ENCODE measurements at regions not wholly inside any gene's neighbourhood (a gene's known extent, or its start where the extent isn't known, plus 50 kb on each side); places are given as distances from the start of the nearest gene placed in this dataset.

DNA sequence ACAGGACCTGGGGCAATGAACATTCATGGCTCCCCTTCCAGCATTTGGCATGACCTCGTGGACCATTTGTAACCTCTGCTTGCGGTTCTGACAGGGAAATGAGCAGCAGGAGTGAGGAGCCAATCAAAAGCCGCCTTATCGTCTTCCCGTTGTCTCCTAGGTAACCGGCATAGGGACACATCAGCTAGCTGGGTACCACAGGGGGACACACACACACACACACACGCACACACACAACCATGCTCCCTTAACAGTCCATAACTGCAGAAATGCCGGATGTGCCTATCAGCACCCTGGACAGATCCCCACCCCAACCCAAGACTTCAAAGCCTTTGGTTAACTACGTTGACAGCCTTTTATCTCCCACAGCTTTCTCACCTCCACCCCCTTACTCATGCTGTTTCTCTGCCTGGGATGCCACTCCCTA, 53.4 kb upstream of the CCDC174 start (continued):
- TF ChIP-seq, protein P1, sequence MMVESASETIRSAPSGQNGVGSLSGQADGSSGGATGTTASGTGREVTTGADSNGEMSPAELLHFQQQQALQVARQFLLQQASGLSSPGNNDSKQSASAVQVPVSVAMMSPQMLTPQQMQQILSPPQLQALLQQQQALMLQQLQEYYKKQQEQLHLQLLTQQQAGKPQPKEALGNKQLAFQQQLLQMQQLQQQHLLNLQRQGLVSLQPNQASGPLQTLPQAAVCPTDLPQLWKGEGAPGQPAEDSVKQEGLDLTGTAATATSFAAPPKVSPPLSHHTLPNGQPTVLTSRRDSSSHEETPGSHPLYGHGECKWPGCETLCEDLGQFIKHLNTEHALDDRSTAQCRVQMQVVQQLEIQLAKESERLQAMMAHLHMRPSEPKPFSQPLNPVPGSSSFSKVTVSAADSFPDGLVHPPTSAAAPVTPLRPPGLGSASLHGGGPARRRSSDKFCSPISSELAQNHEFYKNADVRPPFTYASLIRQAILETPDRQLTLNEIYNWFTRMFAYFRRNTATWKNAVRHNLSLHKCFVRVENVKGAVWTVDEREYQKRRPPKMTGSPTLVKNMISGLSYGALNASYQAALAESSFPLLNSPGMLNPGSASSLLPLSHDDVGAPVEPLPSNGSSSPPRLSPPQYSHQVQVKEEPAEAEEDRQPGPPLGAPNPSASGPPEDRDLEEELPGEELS (CRISPR knock-in tag; IDR thresholded peaks at IDR 0.05; ENCODE audit: borderline replicate concordance): 0 out of 2 replicates have a peak, but pooled peaks have one; percentile 59
- TF ChIP-seq ETV1 (tag; conservative IDR thresholded peaks at IDR 0.05; ENCODE audit: low read depth) (peak; percentile 82), HSF4 (CRISPR knock-in tag; IDR thresholded peaks at IDR 0.05; ENCODE audit: borderline replicate concordance) (no peak), COPS2 (conservative IDR thresholded peaks at IDR 0.05) (no peak), DNMT1 (IDR thresholded peaks at IDR 0.05) (no peak), ELF1 (tag; IDR thresholded peaks at IDR 0.05) (0 out of 2 replicates have a peak, but pooled peaks have one; percentile 7), POLR2G (IDR thresholded peaks at IDR 0.05; ENCODE audit: low read depth, low read length) (no peak)
- TF ChIP-seq, protein P2, sequence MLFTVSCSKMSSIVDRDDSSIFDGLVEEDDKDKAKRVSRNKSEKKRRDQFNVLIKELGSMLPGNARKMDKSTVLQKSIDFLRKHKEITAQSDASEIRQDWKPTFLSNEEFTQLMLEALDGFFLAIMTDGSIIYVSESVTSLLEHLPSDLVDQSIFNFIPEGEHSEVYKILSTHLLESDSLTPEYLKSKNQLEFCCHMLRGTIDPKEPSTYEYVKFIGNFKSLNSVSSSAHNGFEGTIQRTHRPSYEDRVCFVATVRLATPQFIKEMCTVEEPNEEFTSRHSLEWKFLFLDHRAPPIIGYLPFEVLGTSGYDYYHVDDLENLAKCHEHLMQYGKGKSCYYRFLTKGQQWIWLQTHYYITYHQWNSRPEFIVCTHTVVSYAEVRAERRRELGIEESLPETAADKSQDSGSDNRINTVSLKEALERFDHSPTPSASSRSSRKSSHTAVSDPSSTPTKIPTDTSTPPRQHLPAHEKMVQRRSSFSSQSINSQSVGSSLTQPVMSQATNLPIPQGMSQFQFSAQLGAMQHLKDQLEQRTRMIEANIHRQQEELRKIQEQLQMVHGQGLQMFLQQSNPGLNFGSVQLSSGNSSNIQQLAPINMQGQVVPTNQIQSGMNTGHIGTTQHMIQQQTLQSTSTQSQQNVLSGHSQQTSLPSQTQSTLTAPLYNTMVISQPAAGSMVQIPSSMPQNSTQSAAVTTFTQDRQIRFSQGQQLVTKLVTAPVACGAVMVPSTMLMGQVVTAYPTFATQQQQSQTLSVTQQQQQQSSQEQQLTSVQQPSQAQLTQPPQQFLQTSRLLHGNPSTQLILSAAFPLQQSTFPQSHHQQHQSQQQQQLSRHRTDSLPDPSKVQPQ (CRISPR knock-in tag; IDR thresholded peaks at IDR 0.05; ENCODE audit: borderline replicate concordance): no peak
- TF ChIP-seq, protein P3, sequence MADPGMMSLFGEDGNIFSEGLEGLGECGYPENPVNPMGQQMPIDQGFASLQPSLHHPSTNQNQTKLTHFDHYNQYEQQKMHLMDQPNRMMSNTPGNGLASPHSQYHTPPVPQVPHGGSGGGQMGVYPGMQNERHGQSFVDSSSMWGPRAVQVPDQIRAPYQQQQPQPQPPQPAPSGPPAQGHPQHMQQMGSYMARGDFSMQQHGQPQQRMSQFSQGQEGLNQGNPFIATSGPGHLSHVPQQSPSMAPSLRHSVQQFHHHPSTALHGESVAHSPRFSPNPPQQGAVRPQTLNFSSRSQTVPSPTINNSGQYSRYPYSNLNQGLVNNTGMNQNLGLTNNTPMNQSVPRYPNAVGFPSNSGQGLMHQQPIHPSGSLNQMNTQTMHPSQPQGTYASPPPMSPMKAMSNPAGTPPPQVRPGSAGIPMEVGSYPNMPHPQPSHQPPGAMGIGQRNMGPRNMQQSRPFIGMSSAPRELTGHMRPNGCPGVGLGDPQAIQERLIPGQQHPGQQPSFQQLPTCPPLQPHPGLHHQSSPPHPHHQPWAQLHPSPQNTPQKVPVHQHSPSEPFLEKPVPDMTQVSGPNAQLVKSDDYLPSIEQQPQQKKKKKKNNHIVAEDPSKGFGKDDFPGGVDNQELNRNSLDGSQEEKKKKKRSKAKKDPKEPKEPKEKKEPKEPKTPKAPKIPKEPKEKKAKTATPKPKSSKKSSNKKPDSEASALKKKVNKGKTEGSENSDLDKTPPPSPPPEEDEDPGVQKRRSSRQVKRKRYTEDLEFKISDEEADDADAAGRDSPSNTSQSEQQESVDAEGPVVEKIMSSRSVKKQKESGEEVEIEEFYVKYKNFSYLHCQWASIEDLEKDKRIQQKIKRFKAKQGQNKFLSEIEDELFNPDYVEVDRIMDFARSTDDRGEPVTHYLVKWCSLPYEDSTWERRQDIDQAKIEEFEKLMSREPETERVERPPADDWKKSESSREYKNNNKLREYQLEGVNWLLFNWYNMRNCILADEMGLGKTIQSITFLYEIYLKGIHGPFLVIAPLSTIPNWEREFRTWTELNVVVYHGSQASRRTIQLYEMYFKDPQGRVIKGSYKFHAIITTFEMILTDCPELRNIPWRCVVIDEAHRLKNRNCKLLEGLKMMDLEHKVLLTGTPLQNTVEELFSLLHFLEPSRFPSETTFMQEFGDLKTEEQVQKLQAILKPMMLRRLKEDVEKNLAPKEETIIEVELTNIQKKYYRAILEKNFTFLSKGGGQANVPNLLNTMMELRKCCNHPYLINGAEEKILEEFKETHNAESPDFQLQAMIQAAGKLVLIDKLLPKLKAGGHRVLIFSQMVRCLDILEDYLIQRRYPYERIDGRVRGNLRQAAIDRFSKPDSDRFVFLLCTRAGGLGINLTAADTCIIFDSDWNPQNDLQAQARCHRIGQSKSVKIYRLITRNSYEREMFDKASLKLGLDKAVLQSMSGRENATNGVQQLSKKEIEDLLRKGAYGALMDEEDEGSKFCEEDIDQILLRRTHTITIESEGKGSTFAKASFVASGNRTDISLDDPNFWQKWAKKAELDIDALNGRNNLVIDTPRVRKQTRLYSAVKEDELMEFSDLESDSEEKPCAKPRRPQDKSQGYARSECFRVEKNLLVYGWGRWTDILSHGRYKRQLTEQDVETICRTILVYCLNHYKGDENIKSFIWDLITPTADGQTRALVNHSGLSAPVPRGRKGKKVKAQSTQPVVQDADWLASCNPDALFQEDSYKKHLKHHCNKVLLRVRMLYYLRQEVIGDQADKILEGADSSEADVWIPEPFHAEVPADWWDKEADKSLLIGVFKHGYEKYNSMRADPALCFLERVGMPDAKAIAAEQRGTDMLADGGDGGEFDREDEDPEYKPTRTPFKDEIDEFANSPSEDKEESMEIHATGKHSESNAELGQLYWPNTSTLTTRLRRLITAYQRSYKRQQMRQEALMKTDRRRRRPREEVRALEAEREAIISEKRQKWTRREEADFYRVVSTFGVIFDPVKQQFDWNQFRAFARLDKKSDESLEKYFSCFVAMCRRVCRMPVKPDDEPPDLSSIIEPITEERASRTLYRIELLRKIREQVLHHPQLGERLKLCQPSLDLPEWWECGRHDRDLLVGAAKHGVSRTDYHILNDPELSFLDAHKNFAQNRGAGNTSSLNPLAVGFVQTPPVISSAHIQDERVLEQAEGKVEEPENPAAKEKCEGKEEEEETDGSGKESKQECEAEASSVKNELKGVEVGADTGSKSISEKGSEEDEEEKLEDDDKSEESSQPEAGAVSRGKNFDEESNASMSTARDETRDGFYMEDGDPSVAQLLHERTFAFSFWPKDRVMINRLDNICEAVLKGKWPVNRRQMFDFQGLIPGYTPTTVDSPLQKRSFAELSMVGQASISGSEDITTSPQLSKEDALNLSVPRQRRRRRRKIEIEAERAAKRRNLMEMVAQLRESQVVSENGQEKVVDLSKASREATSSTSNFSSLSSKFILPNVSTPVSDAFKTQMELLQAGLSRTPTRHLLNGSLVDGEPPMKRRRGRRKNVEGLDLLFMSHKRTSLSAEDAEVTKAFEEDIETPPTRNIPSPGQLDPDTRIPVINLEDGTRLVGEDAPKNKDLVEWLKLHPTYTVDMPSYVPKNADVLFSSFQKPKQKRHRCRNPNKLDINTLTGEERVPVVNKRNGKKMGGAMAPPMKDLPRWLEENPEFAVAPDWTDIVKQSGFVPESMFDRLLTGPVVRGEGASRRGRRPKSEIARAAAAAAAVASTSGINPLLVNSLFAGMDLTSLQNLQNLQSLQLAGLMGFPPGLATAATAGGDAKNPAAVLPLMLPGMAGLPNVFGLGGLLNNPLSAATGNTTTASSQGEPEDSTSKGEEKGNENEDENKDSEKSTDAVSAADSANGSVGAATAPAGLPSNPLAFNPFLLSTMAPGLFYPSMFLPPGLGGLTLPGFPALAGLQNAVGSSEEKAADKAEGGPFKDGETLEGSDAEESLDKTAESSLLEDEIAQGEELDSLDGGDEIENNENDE (IDR thresholded peaks at IDR 0.05; ENCODE audit: low read depth, low read length): no peak
- TF ChIP-seq, protein P4, sequence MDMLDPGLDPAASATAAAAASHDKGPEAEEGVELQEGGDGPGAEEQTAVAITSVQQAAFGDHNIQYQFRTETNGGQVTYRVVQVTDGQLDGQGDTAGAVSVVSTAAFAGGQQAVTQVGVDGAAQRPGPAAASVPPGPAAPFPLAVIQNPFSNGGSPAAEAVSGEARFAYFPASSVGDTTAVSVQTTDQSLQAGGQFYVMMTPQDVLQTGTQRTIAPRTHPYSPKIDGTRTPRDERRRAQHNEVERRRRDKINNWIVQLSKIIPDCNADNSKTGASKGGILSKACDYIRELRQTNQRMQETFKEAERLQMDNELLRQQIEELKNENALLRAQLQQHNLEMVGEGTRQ (CRISPR knock-in tag; IDR thresholded peaks at IDR 0.05): no peak

Data from K562 (cell line).